Heart left ventricle (tissue), 16 donors: ENCODE measurements at regions not wholly inside any gene's neighbourhood (a gene's known extent, or its start where the extent isn't known, plus 50 kb on each side); places are given as distances from the start of the nearest gene placed in this dataset.

Experiments used
- ATAC-seq, 4 donors: fragments of 200-7000 bp; cut with Tn5 transposase; one replicate each; pipeline ENCODE4 v1.9.1; 2020 to 2022; ENCODE audit warnings: moderate library complexity in 4 of 4, mild to moderate bottlenecking in 3 of 4, moderate number of reproducible peaks in 1 of 4
- DNase-seq, 5 donors: peaks; one replicate each; pipeline ENCODE4 v3.0.0-alpha.2; 2020
- H3K27ac ChIP-seq, 12 donors: fragments of 200-600 bp; sonication (generic) in 4 of 12; one replicate each; pipeline versions ENCODE4 v1.5.0 to v1.8.0; 2016 to 2022; ENCODE audit warnings: mild to moderate bottlenecking in 2 of 12
- H3K27me3 ChIP-seq, 9 donors: fragments of 200-600 bp; sonication (generic) in 2 of 9; one replicate each; pipeline versions ENCODE4 v1.5.1 to v1.8.0; 2016 to 2022; ENCODE audit warnings: mild to moderate bottlenecking in 3 of 9
- H3K36me3 ChIP-seq, 9 donors: fragments of 200-600 bp; sonication (generic) in 2 of 9; one replicate each; pipeline versions ENCODE4 v1.5.0 to v1.8.0; 2018 to 2022; ENCODE audit warnings: mild to moderate bottlenecking in 2 of 9
- H3K4me1 ChIP-seq, 12 donors: fragments of 200-600 bp; sonication (generic) in 4 of 12; one replicate each; pipeline versions ENCODE4 v1.5.0 to v1.8.0; 2016 to 2022; ENCODE audit warnings: mild to moderate bottlenecking in 3 of 12
- H3K4me3 ChIP-seq, 12 donors: fragments of 200-600 bp; sonication (generic) in 4 of 12; one replicate each; pipeline versions ENCODE4 v1.5.0 to v1.8.0; 2017 to 2022; ENCODE audit warnings: mild to moderate bottlenecking in 9 of 12, moderate library complexity in 4 of 12
- H3K9me3 ChIP-seq, 12 donors: fragments of 200-600 bp; sonication (generic) in 4 of 12; one replicate each; pipeline versions ENCODE4 v1.5.0 to v1.8.0; 2016 to 2022; ENCODE audit warnings: mild to moderate bottlenecking in 1 of 12
- POLR2A ChIP-seq, 2 donors: fragments of 450-650 bp; IDR thresholded peaks; one replicate each; pipeline ENCODE4 v1.6.1; 2017; ENCODE audit warnings: antibody characterized with exemption in 2 of 2, mild to moderate bottlenecking in 2 of 2, moderate library complexity in 2 of 2
- WGBS, 4 donors: extraction: QIAGEN DNeasy Blood & Tissue Kit in 2 of 4; methylation state at CpG; one replicate each; pipeline versions ENCODE4 v1.1.5 to v1.1.7; 2013 to 2018; 5-methylcytosine and 5-hydroxymethylcytosine counted together
- intact Hi-C, 10 donors: fragments of 100-400 bp; cut with DNase I; formaldehyde crosslinking; loops; one replicate each; pipeline versions ENCODE4 v1.11.1 to v1.14.2; 2022
- TF ChIP-seq, protein P1 (sequence below), 12 donors: fragments of 200-600 bp; sonication (generic) in 4 of 12; IDR thresholded peaks; one replicate each; pipeline versions ENCODE4 v1.5.0 to v1.8.0; 2018 to 2022; ENCODE audit warnings: antibody characterized with exemption in 12 of 12, mild to moderate bottlenecking in 5 of 12
- donor health status: ischemic (EF 13 %, LVEDD 7.1; RV severe dilation, severe dysfunction).
- donor health status: healthy with polysubstance abuse.
- donor health status: DM: no; HTN: yes; CAD: no.
- donor health status: DM: no; HTN: no; CAD: no.
- donor health status: ischemic (EF 25% LVEDD 6.9; RV normal size, moderate dysfunction).
- donor health status: ischemic (EF 25% LVEDD 5.7; RV mildly dilated, moderate dysfunction).
- donor health status: healthy.
- donor health status: DM: yes; HTN: yes; CAD: no.
- donor health status: ischemic (EF 35%, LVEDD 5.7; RV mildly dilated, moderate dysfunction).
- donor health status: nonischemic (EF 11% LVEDD 7.7; RV severe dilation, severe dysfunction).
- donor health status: DM: yes; HTN: yes; CAD: no.
- donor health status: PGD.
- donor health status: ischemic (EF 29% LVEDD 5.4; RV normal size, mild dysfunction).
- donor health status: nonischemic (EF 23%, LVEDD 6.1; RV moderate dilation, normal function).

DNA sequence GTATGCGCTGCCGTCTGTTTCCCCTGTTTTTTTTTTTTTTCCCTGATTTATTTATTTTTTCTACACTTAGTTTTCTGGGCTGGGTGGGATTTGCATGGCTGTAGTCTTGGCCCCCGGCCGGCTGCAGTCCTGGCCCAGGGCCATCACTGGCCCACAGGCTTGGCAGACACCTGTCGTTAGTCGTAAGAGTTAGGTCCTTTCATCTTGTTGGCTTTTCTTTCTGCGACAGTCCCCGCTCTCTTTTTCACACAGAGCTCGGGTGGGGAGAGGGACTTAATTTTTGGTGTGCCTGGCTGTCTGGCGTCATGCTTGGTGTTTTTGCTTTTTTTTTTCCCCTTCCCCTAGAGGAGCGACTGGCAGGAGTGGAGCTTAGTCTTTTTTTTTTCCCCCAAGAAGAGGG is 183.4 kb downstream of the KLF13 start:
- no peak for TF ChIP-seq POLR2A (IDR thresholded peaks at IDR 0.05)
- TF ChIP-seq, protein P1, sequence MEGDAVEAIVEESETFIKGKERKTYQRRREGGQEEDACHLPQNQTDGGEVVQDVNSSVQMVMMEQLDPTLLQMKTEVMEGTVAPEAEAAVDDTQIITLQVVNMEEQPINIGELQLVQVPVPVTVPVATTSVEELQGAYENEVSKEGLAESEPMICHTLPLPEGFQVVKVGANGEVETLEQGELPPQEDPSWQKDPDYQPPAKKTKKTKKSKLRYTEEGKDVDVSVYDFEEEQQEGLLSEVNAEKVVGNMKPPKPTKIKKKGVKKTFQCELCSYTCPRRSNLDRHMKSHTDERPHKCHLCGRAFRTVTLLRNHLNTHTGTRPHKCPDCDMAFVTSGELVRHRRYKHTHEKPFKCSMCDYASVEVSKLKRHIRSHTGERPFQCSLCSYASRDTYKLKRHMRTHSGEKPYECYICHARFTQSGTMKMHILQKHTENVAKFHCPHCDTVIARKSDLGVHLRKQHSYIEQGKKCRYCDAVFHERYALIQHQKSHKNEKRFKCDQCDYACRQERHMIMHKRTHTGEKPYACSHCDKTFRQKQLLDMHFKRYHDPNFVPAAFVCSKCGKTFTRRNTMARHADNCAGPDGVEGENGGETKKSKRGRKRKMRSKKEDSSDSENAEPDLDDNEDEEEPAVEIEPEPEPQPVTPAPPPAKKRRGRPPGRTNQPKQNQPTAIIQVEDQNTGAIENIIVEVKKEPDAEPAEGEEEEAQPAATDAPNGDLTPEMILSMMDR (IDR thresholded peaks at IDR 0.05) = no peak
- Histone ChIP-seq H3K9me3 (no peaks in the 10 kb centered on the region), H3K27me3 (no peaks in the 10 kb centered on the region), H3K4me1 (no peaks in the 10 kb centered on the region), H3K4me3 (no peak overlapping the region), H3K36me3 (no peaks in the 10 kb centered on the region), H3K27ac (no peak overlapping the region)
- DNase-seq (no peak), ATAC-seq (no peak)
- WGBS, 4 donors = 55 to 78% (median 61%) methylated on average over 11 of the region's 11 CpGs
- intact Hi-C loops = no loop called here

DNA sequence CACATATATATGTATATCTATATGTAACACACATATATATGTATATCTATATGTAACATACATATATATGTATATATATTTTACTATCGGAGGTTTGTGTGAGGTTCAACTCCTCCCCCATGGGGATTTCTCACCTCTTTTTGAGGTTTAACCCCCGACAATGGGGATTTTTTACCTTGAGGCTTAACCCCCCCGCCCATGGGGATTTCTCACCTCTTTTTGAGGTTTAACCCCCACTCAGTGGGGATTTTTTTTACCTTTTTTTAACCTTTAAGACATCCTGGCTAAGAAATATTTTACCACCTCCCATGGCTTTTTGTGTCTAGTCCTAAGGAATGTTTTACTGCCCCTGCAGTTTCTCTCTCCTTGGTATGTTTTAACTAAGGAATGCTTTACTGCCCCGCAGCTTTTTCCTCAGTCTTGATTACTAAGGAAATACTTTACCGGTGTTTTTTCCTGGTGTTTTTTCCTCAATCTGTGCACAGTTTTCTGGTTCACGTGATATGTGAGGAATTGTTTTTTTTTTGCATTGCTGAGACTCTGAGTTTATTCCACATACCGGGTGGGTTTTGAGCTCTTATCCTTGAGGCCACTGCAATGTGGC is 185.2 kb downstream of the KLF13 start:
- 60 to 65% (median 63%) methylated on average over 7 of the region's 7 CpGs for WGBS, 4 donors
- Histone ChIP-seq H3K9me3 (no peaks in the 10 kb centered on the region), H3K36me3 (no peaks in the 10 kb centered on the region), H3K4me1 (no peaks in the 10 kb centered on the region), H3K27me3 (no peaks in the 10 kb centered on the region), H3K27ac (no peak overlapping the region), H3K4me3 (no peak overlapping the region)
- DNase-seq (no peak), ATAC-seq (no peak)
- intact Hi-C loops = no loop called here
- no peak for TF ChIP-seq POLR2A (IDR thresholded peaks at IDR 0.05)
- TF ChIP-seq, protein P1 (IDR thresholded peaks at IDR 0.05) = no peak

DNA sequence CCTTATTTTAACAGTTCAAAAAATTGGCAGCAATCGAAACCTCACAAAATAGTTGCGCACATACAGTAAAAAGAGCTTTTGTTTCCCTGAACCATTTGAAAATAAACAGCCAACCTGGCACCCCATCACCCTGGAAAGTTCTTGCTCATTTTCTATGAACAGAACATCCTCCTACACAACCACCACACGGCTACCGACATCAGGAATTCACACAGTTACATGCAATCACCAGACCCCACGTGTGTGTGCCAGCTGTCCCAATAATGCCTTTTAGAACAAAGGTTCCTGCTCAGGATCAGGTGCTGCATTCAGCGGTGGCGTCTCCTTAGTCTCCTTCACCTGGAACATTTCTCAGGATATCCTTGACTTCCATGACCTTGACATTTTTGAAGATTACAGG is 186.5 kb downstream of the KLF13 start:
- no peaks in the 10 kb centered on the region for H3K9me3 ChIP-seq
- no peak overlapping the region for H3K4me3 ChIP-seq
- no peaks in the 10 kb centered on the region for H3K27me3 ChIP-seq
- H3K27ac ChIP-seq = no peak overlapping the region
- no peak for TF ChIP-seq POLR2A (IDR thresholded peaks at IDR 0.05)
- TF ChIP-seq, protein P1 (IDR thresholded peaks at IDR 0.05) = no peak
- ATAC-seq = no peak
- DNase-seq = no peak
- no peaks in the 10 kb centered on the region for H3K36me3 ChIP-seq
- WGBS, 4 donors = 88 to 92% (median 90%) methylated on average over 7 of the region's 7 CpGs
- intact Hi-C loops = no loop called here
- no peaks in the 10 kb centered on the region for H3K4me1 ChIP-seq

DNA sequence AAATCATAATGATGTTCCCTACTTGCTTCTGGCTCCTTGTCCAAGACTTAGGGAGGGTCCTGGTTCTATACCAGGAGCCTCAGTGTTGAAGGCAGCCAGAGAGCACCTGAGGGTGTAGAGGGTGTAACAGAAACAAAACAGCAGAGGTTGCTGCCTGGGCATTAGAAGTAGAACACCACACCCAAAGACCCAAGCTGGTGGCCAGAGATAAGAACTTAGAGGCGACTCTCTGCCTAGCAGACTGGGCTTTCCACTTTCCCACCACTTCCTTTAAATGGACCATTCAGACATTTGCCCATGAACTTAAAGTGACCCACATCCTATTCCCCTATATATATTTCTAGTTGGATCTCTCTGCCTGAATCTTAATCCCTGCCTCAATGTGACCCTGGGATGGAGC is 189.8 kb downstream of the KLF13 start:
- Histone ChIP-seq H3K4me1 (no peaks in the 10 kb centered on the region), H3K4me3 (no peak overlapping the region), H3K27me3 (no peaks in the 10 kb centered on the region), H3K27ac (no peak overlapping the region), H3K9me3 (peaks cover 0 to 3% (median 0%) of the 10 kb centered on the region in 12 donors), H3K36me3 (no peaks in the 10 kb centered on the region)
- no peak for TF ChIP-seq POLR2A (IDR thresholded peaks at IDR 0.05)
- DNase-seq (no peak), ATAC-seq (no peak)
- intact Hi-C loops = no loop called here
- 69 to 94% (median 78%) methylated on average over 1 of the region's 1 CpG for WGBS, 4 donors

DNA sequence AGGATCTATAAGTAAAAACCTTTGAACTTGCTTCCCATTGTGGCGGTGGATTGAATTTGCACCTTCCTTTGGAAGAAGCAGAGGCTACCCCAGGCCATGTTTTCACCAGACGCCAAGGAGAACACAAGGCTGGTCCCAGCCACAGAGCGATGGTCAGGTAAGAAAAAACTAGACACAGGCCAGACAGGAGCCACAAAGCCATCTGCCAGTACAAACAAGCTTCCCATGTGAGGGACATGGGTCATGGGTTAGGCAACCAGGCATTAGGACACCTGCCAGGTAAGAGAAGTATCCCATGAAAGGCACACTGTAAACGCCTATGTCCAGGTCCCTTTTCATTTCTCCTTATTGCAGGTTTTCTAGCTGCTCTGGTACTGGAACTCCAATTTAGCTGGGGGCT is 190.2 kb downstream of the KLF13 start:
- intact Hi-C loops = no loop called here
- WGBS, 4 donors = 92 to 98% (median 95%) methylated on average over 4 of the region's 4 CpGs
- Histone ChIP-seq H3K27ac (no peak overlapping the region), H3K27me3 (no peaks in the 10 kb centered on the region), H3K4me3 (no peak overlapping the region), H3K9me3 (peaks cover 0 to 3% (median 0%) of the 10 kb centered on the region in 12 donors), H3K4me1 (no peaks in the 10 kb centered on the region), H3K36me3 (no peaks in the 10 kb centered on the region)
- no peak for TF ChIP-seq POLR2A (IDR thresholded peaks at IDR 0.05)
- TF ChIP-seq, protein P1 (IDR thresholded peaks at IDR 0.05) = no peak
- ATAC-seq = no peak
- no peak for DNase-seq
